DMS 273 (cell line): ENCODE measurements at regions not wholly inside any gene's neighbourhood (a gene's known extent, or its start where the extent isn't known, plus 50 kb on each side); places are given as distances from the start of the nearest gene placed in this dataset.
A peak's percentile ranks its signal among the peaks of the same experiment; 100 is the strongest.

Experiments used
- DNase-seq: peaks from one replicate; lab custom pipeline; 2025; ENCODE audit not compliant: unreplicated experiment; lab: John Stamatoyannopoulos, UW

DNA sequence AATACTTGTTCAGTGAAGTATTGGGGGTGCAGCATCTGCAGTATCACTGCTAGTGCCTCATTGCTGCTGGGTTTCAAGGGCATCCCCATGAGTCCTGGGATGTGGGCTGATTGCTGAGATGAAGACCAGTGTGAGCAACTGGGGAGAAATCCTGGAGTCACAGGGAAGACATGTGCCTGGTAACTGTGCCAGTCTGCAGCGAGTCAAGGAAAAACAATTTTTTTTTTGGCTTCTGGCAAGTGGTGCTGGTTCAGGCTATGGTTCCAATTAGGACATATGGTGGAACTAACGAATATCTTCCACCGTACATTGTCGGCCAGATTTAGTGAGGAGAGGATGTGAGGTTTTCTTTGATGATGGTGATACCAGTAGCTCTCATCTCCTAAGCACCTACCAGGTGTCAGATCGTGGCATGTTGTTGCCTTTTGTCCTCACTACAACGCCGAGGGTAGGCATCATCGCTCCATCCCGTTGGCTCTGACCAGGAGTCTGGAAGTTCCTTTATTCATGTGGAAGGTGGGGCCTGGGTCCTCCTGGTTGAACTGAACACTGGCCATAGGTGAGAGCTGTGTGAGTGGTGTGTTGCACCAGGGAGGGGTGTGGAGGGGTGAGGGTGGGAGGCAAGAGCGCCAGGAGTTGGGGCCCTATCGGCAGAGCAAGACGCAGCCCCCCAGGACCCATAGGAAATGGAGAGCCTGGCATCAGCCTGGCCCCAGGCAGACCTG, 118.0 kb upstream of the HS6ST1 start:
- DNase-seq: peak; percentile 56

DNA sequence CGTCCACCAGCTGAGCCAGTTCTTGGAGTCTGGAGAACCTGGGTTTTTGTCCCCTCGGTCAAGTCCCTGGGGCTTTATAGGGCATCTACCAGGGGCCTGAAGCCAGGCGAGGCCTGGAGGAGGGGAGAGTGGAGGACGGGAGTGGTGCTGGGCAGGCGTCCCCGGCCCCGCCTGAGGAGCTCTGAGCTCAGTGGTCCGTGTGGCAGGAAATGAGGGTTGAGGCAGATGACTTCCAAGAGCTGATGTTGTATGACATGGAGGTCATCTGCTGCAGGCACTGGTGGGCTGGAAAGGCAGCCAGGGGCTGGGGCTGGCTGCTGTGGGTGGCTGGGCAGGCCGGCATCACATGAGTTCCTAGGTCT, 118.5 kb upstream of the HS6ST1 start:
- DNase-seq: no peak

DNA sequence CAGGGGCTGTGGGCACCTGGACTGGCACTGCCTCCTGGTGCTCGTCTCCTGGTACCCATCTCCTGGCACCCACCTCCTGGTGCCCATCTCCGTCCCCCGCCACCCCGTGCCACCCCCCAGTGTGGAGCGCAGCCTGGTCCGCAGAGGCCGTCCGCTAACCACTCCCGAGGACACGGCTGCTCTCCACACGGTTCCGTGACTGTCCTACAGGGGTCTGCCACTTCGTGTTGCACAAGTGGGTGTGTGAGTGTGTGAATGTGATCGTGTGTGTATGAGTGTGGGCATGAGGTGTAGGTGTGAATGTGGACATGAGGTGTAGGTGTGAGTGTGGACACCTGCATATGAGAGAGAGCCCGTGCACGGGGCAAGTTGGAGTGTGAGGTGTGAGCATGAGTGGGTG, 119.4 kb upstream of the HS6ST1 start:
- no peak for DNase-seq

DNA sequence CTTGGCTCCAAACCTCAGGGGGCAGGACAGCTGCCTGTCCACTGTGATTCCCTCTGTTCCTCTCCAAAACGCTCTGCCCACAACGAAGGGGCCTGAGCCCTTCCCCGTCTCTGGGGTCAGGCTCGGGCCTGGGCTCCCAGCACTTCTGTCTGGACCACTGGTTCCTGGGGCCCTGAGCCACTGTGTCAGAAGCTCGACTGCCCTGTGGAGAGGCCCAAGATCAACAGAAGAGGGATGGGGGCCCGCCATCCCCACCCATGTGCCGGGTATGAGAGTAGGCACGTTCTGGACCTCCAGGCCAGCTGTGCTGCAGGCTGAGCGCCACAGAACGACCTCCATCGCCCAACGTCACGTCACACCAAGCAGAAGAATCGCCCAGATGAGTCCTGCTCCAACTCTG, 119.9 kb upstream of the HS6ST1 start:
- no peak for DNase-seq

DNA sequence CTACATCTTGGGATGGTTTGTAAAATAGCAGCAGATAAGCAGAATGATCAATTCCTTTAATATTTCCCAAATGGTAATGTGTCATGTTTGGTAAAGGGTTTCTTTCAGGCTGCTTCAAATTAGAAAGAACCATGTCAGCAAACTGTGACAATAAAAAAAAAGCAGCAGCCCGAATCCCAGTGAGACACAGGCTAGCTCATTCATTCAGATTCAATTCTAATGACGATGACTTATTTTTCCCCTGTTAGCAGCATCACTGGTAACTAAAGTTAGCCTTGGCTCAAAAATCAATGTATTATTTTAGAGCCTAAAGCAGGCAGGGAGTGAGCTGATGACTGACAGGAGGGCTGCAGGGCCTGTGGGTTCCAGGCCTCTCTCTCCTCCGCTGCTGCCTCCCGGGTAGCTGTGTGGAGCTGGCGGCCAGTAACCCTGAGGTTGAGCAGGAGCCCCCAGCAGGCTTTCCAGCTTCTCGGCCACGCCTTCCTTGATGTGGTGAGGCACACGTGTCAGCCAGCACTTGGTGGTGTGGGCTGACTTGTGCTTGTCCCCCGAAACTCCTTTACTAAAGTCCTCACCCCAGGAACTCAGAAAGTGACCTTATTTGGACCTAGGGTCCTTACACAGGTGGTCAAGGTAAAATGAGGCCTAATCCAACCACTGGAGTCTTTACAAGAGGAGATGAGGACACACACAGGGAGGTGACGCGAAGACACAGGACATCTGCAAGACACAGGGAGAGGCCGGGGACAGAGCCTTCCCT, 120.5 kb upstream of the HS6ST1 start:
- no peak for DNase-seq

DNA sequence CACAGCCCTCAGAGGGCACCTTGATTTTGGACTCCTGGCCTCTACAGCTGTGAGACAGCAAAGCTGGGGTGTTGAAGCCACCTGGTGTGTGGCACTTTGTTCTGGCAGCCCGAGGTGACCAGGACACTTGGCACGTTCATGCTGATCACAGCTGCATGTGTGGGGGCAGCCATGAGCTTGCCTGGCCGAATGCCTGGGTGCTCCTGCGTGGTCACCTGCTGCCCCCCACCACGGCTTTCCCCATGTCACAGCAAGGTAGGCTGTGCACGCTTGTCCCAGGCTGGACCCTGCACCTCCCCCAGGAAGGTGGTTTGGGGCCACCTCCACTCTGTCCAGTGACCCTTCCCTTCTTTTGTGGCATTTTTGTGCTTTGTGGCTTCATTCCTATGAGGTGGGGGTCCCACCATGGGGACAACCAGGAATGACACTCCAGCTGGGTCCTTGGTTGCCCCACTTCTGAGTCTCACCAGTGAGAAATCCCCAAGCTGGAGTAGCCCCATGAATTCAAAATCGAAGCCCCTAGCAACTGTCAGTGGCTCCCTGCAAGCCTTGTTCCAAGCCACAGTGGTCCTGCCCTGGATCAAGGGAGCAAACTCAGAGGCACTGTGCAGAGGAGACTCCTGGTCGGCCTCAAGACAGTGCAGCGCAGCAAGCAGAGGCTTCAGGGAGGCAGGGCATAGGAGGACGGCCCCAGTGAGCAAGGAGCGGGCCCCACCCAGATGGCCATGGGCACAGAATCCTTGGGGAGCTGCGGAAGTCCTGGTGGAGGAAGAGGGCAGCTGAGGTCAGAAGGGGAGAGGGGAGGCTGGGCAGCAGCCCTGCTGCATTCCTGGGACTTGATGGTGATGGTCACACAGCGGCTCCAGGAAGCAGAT, 121.4 kb upstream of the HS6ST1 start:
- no peak for DNase-seq

DNA sequence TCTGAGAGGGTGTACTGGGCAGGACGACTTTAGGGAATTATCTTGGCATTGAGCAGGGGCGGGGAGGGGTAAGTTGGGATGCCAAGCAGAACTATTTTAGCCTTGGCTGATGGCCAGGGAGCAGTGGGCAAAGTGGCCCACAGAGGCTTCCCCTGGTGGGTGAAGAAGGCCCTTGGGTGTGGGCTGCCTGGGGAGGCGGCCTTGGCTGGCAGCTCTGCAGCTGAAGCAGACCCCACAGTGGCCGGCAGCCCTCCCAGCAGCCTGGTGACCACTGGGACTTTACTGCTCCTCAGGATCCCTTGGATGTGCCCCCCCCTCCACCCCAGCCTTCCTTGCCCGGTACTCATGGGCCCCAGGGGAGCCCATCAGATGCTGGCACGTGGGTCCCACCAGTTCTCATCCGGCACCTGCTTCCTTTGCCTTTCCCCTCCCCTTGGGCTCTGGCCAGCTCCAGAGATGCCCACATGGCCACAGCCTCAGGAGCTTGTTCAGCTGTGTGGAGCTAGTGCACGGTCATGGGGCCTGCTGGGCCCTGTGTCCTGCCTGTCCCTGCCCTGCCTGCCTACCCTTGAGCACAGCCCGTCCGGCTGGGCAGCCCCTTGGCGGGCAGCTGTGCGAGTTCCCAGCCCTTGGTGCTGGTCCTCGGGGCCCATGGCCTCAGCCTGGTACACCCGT, 122.1 kb upstream of the HS6ST1 start:
- peak; percentile 72 for DNase-seq

DNA sequence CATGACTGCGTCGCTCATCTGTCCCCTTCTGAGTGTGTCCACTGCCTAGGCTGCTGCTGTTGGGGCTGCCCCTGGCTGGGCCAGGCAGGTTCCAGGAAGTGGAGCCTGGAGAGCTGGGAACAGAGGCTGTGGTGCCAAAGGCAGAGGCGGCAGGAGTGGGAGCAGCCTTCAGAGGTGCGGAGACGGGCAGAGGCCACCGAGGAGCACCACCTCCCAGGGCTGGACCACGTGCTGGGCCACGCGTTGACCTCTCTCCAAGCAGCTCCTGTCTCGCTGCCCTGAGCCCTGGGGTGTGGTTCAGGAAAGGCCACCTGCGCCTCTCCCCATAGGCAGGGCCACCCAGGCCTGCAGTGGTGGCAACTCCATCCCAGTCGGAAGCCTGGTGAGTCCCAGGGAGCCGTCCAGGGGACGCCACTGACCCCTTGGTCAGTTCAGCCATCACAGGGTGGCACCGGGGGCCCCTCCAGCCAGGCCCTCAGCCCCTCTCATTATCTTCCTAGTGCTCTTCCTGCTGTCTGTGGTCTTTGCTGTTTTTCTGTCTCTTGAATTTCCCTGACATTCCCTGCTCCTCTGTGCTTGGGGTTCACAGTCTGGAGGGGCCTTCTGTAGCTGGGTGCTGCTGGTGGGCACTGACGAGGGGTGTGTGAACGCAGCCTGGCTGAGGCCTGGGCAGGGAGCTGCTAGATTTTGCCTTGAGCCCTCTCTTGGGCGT, 122.8 kb upstream of the HS6ST1 start:
- DNase-seq: no peak

DNA sequence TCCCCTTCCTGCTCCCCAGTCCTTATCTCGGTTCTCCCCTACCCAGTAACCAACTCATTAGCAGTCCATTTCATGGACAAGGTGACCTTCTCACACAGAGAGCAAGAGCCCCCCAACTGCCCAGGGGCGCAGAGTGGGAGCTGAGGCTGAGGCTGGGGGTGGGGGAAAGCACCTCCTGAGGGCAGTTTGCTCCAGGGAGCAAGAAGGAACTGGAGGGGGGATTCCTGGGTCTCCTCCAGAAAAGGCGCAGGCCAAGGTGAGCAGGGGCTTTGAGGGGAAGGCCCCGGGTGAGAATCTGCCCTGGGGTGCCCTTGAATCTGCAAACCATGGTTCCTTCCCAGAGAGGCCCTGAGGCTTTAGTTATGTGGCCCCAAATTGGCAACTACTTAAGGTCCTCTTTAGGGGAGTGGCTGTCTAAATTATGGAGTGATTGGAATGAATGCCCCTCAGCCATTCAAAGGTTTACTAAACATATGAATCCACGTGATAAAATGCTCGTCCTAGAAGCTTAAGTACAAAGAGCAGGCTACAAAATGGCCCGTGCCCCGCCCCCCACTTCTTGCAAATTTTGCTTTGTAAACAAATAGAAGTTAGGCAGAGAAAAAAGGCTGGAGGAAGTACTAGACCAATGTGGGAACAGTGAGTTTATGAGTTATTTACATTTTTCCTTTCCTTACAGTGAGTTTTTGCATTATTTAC, 123.5 kb upstream of the HS6ST1 start:
- peak; percentile 18 for DNase-seq

DNA sequence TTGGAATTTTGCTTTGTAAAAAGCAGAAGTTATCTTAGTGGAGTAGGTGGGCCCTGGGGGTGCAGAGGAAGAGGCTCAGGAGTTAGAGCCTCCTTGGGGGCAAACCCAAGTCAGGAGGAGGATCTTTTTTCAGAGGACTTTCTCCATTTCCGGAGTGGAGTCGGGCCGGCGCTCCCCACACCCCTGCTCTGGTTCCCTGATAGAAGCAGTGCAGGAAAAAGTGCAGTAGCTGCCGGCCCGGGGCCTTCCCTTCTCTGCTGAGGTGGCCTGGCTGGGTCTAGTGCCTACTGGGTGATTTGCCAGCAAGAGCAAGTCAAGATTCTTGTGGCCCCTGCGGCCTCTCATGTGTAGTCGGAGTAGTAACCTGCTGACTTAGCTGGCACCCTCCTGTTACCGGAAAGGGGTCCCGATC, 124.2 kb upstream of the HS6ST1 start:
- DNase-seq: peak; percentile 23

DNA sequence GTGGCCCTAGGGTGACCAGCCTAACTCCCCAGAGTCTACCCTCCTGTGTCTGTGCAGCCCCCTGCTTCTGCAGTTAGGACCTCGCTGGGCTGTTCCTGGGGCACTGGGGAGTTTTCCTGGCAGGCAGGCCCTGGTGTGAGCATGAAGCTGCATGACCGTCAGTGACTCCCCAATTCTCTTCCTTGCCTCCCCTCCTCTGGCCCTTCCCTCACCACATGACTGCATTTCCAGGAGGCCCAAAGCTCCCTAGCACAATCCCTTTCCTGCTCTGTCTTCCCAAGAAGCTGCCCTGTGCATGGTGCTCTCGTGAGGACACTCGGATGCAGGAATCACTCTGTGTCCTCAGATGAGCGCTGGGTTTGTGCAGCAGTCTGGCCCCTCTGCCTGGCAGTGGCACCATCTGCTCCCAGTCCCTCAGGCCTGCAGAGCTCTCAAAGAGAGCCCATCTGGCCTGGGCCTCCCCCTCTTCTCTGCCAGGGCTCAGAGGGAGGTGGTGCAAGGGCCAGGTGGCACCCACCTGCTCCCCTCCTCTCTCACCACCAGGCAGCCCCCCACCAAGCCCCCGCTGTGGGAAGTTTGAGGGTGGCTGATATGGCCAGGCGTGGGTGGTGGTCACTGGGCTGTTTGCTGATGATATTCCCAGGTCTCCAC, 125.6 kb upstream of the HS6ST1 start:
- DNase-seq: peak; percentile 92

DNA sequence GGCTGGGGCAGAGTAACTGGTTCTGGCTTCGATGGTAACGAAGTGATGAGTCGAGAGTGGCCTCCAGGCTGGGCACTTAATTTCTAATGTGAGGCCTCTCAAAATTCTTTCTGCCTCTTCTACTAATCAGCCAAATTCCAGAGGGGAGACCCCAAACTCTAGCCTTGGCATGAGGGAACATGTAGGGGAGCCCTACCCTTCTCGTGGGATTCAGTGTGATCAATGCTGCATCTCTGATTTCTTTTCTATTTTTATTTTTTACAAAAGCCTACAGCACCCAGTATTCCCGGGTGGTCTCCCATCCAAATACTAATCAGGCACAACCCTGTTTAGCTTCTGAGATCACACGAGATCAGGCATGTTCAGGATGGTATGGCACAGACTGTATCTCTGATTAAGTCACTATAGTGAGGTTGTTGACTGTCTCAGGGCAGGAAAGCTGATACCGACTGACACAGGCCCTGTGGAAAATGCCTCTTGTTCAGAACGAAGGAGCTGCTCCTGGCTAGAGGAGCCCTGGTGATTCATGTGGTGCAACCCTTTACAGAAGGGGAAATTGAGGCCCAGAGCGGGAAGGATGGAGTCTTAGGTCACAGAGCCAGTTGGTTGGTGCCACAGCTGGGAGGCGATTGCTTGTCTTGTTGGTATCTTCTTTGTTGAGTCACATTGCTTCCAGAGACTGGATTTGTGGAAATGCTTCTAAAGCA, 126.3 kb upstream of the HS6ST1 start:
- peak; percentile 59 for DNase-seq

DNA sequence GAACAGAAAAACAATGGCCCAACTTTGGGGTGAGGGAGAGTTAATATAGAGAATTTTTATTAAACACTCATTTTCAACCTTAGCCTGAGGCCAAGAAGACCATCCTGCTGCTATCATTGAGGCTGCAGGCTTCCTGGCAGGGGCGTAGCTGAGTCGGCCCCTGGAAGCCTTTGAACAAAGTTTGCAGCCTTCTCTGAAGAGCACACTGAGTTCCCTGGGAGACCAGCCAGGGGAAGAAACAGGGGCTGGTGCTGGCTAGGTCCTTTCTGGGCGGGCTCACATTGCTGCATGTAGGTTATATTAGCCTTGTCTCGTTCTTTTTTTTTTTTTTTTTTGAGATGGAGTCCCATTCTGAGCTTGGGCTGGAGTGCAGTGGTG, 126.8 kb upstream of the HS6ST1 start:
- DNase-seq: no peak

DNA sequence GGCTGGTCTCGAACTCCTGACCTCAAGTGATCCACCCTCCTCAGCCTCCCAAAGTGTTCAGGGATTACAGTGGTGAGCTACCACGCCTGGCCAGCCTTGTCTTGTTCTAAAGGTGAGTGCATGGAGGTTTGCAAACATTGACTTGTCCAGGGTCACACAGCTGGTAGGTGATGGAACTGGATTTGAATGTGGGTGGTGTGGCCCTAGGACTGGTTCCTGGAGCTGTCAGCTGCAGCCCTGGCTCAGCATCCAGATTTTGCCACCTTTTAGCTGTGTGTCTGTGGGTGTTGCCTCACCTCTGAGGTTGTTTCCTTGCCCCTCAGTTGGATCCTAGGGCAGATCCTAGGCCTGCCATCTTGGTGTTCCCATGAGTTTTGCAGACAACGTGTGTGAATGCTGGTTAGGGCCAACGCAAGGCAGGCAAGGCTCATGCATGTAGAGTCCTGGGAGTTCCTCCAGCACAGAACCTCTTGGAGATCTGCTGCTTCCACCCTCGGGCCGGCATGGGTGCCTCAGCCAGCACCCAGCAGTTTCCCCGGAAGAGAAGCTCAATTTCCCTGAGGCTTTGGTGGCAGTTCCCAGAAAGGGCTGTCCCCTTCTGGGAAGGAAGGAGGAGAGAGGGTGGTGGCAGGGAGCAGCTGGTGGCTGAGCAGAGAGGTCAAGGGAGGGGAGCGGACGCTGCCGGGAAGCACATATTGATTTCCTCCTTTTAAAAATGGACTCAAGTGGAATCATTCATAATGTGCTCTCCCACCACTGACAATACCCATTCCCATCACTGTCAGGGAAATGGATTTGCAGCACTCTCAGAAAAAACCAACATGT, 127.6 kb upstream of the HS6ST1 start:
- no peak for DNase-seq

DNA sequence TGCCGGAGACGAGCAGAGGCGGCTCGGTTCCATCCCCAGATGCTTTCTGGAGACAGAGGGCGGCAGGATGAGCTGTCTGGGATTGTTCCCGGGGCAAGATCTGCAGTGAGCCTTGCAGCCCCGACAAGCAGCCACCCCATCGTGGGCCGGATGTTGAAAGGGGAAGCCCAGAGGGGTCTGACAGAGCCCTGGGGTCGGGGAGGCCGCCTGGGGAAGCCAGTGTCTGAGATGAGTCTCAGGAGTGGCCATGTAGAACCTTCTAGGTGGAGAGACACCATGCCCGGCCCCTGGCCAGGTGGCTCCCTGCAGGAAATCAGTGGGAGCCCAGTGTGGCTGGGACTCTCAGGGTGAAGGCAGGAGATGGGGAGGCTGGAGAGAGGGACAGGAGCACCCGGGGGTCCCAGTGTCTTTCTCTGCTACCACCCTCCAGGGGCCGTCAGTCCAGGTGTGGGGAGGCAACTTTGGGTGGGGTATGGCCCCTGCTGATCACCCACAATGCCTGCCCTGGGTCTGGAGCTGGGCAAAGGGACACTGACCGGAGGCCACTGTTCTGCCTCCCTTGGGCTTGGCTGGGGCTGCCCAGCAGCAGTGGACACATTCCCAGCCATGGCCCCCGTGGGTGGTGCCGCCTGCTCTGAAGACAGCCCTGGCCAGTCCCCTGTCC, 128.3 kb upstream of the HS6ST1 start:
- DNase-seq: no peak

DNA sequence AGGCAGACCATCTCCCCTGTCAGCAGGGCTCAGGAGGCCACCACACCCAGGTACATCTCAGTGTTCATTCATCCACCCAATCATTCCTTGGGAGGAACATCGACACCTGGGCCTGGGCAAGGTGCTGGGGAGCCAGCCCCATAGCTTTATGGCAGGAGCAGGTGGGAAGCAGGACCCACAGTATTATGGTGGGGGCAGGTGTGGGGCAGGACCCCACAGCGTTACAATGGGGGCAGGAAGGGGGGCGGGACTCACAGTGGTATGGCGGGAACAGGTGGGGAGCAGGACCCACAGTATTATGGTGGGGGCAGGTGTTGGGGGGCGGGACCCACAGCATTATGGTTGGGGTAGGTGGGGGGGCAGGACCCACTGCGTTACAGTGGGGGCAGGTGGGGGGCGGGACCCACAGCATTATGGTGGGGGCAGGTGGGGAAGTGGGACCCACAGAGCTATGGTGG, 128.9 kb upstream of the HS6ST1 start:
- no peak for DNase-seq
